RWPE2 (cell line): ENCODE measurements at regions not wholly inside any gene's neighbourhood (a gene's known extent, or its start where the extent isn't known, plus 50 kb on each side); places are given as distances from the start of the nearest gene placed in this dataset.
"Not testable (repeated sequence)": the region's sequence is repeated elsewhere in the genome, so short reads cannot be mapped to it uniquely, and the experiment has no call there.

Experiments used
- ATAC-seq: fragments of 200-7000 bp; cut with Tn5 transposase; 3 replicates; pipeline ENCODE4 v1.9.1; 2021; ENCODE audit warnings: low read depth
- DNase-seq: peaks from one replicate; pipeline ENCODE4 v3.0.0-alpha.2; 2020; ENCODE audit warnings: low spot score
- H3K27ac ChIP-seq: fragments of 450-650 bp; 2 replicates; pipeline ENCODE4 v1.5.1; 2017; ENCODE audit warnings: mild to moderate bottlenecking; ENCODE audit not compliant: poor library complexity, severe bottlenecking
- H3K27me3 ChIP-seq: fragments of 250-450 bp; sonication (Bioruptor Pico); 2 replicates; pipeline ENCODE4 v1.5.1; 2021; ENCODE audit warnings: mild to moderate bottlenecking, moderate library complexity; ENCODE audit not compliant: insufficient read depth, poor library complexity, severe bottlenecking
- H3K36me3 ChIP-seq: fragments of 250-450 bp; sonication (Bioruptor Pico); 2 replicates; pipeline ENCODE4 v1.5.1; 2020; ENCODE audit warnings: low read depth, mild to moderate bottlenecking, moderate library complexity
- H3K4me1 ChIP-seq: fragments of 250-450 bp; sonication (Bioruptor Pico); 2 replicates; pipeline ENCODE4 v1.5.1; 2021; ENCODE audit warnings: mild to moderate bottlenecking, moderate library complexity; ENCODE audit not compliant: insufficient read depth, poor library complexity, severe bottlenecking
- H3K4me3 ChIP-seq: fragments of 250-450 bp; sonication (Bioruptor Pico); 2 replicates; pipeline ENCODE4 v1.5.1; 2021; ENCODE audit warnings: mild to moderate bottlenecking, moderate library complexity; ENCODE audit not compliant: severe bottlenecking
- H3K9me3 ChIP-seq: fragments of 250-450 bp; sonication (Bioruptor Pico); 2 replicates; pipeline ENCODE4 v1.5.1; 2021; ENCODE audit warnings: mild to moderate bottlenecking, moderate library complexity; ENCODE audit not compliant: severe bottlenecking
- TF ChIP-seq, protein P1 (sequence below): fragments of 450-650 bp; IDR thresholded peaks from one replicate; pipeline ENCODE4 v1.5.1; 2017; ENCODE audit warnings: mild to moderate bottlenecking, moderate library complexity; ENCODE audit not compliant: poor library complexity, severe bottlenecking

DNA sequence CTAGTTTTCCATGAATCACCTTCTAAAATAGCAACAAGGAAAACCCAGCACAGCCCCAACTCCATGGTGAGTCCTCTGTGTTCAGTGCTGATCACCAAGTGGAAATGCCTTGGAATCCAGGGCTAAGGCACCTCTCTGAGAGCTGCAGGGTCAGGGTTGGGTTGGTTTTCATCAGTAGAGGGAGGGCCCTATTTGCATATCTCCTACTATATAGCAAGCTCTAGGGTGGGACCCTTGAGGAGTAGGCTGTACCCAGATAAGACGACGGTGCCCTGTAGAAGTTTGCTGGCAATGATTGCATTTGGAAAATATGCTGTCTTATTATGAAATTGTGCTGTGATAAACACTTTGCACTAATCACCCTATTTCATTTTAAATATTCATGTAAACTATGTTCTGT, 1011.8 kb downstream of the TMEM121 start:
- H3K27ac ChIP-seq = no peak overlapping the region
- ATAC-seq (no peak), DNase-seq (no peak)
- no peaks in the 10 kb centered on the region for H3K4me1 ChIP-seq
- TF ChIP-seq, protein P1, sequence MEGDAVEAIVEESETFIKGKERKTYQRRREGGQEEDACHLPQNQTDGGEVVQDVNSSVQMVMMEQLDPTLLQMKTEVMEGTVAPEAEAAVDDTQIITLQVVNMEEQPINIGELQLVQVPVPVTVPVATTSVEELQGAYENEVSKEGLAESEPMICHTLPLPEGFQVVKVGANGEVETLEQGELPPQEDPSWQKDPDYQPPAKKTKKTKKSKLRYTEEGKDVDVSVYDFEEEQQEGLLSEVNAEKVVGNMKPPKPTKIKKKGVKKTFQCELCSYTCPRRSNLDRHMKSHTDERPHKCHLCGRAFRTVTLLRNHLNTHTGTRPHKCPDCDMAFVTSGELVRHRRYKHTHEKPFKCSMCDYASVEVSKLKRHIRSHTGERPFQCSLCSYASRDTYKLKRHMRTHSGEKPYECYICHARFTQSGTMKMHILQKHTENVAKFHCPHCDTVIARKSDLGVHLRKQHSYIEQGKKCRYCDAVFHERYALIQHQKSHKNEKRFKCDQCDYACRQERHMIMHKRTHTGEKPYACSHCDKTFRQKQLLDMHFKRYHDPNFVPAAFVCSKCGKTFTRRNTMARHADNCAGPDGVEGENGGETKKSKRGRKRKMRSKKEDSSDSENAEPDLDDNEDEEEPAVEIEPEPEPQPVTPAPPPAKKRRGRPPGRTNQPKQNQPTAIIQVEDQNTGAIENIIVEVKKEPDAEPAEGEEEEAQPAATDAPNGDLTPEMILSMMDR = no peak
- H3K9me3 ChIP-seq = no peaks in the 10 kb centered on the region
- H3K4me3 ChIP-seq = no peak overlapping the region
- H3K27me3 ChIP-seq = peaks cover 4% of the 10 kb centered on the region
- H3K36me3 ChIP-seq = no peaks in the 10 kb centered on the region

DNA sequence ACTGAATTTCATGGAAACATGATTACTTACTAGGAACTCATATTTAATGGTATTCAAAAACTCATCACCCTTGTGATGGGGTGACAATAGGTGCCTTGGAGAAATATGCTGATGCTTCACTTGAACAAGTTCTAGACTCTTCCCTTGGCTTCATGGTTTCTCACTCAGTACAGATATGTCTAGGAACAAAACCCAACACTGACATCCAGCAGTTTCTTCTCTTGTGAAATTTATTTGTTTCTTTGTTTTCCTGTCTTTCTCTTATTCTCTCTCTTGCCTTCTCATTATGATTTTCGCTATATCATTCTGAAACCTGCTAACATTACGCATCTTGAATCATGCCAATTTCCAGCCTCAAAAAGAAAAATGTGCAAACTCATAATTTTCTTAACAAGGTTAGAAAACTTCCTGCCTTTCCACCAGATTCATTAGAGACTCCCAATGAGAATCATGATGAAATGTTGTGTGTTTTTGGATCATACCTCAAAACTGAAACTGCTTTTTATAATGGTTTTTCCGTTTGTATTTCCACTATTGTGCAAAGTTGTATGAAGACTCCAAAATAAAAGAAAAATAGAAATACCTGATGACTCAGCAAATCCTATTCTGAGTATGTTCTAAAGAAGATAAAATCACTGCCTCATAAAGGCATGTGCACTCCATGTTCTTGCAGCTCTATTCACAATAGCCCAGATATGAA, 1021.5 kb downstream of the TMEM121 start:
- Histone ChIP-seq H3K4me1 (no peaks in the 10 kb centered on the region), H3K4me3 (no peak overlapping the region), H3K9me3 (no peaks in the 10 kb centered on the region), H3K27ac (no peak overlapping the region), H3K36me3 (no peaks in the 10 kb centered on the region), H3K27me3 (peaks cover 4% of the 10 kb centered on the region)
- DNase-seq (no peak), ATAC-seq (no peak)
- TF ChIP-seq, protein P1 = no peak

DNA sequence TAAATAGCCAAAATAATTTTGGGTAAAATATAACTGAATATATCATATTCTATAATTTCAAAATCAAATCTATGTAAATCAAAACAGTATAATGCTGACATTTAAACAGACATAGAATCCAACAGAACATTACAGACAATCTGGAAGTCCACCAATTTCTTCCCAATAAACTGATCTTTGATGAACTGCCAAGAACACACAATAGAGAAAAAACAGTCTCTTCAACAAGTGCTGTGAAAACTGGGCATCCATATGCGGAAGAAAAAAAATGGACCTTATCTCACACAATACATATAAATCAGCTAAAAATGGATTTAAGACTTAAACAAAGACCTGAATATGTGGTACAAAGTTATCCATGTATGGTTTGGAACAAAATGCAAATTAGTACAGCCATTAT, 1022.7 kb downstream of the TMEM121 start:
- DNase-seq (no peak), ATAC-seq (no peak)
- TF ChIP-seq, protein P1 = no peak
- H3K36me3 ChIP-seq = no peaks in the 10 kb centered on the region
- no peak overlapping the region for H3K4me3 ChIP-seq
- H3K27ac ChIP-seq = no peak overlapping the region
- no peaks in the 10 kb centered on the region for H3K9me3 ChIP-seq
- H3K27me3 ChIP-seq = no peaks in the 10 kb centered on the region
- H3K4me1 ChIP-seq = no peaks in the 10 kb centered on the region

DNA sequence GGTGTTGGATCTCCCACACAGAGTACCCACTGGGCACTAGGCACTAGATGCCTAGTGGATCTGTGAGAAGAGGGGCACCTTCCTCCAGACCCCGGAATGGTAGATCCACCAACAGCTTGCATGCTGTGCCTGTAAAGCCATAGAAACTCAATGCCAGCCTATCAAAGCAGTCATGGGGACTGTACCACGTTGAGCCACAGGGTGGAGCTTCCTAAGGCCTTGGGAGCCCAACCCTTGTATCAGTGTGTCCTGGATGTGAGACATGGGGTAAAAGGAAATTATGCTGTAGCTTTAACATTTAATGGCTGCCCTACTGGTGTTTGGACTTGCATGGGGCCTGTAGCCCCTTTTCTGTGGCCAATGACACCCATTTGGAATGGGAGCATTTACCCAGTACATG, 1024.9 kb downstream of the TMEM121 start:
- Histone ChIP-seq H3K27ac (no peak overlapping the region), H3K36me3 (no peaks in the 10 kb centered on the region), H3K27me3 (no peaks in the 10 kb centered on the region), H3K9me3 (no peaks in the 10 kb centered on the region), H3K4me1 (no peaks in the 10 kb centered on the region), H3K4me3 (no peak overlapping the region)
- no peak for DNase-seq
- TF ChIP-seq, protein P1 = peak; percentile 6
- ATAC-seq = no peak

DNA sequence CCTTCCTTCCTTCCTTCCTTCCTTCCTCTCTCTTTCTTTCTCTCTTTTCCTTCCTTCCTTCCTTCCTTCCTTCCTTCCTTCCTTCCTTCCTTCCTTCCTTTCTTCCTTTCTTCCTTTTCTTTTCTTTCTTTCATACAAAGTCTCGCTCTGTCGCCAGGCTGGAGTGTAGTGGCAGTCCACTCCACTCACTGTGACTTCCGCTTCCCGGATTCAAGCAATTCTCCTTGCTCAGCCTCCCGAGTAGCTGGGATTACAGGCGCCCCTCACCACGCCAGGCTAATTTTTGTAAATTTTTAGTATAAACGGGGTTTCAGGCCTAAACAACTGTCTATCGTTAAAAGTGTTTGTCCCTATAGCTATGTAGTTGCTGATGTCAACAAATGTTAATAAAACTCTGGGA, 1029.8 kb downstream of the TMEM121 start:
- peaks cover 12% of the 10 kb centered on the region for H3K27me3 ChIP-seq
- not testable (repeated sequence) for H3K4me1 ChIP-seq, H3K9me3 ChIP-seq, ATAC-seq, H3K27ac ChIP-seq, H3K36me3 ChIP-seq, H3K4me3 ChIP-seq, DNase-seq
